Adrenal gland (tissue), 9 donors: ENCODE measurements at regions not wholly inside any gene's neighbourhood (a gene's known extent, or its start where the extent isn't known, plus 50 kb on each side); places are given as distances from the start of the nearest gene placed in this dataset.

Experiments used
- DNase-seq, 7 donors: peaks; one replicate each; pipeline ENCODE4 v3.0.0-alpha.2; 2019 to 2020
- H3K27ac ChIP-seq, 5 donors: fragments of 200-600 bp; sonication (generic) in 4 of 5; 1 replicate in 3 of 5; 2 replicates in 2 of 5; pipeline versions ENCODE4 v1.5.1 to v1.8.0; 2016 to 2020; ENCODE audit warnings: mild to moderate bottlenecking in 1 of 5
- H3K27me3 ChIP-seq: fragments of 200-600 bp; 2 replicates; pipeline ENCODE4 v1.8.0; 2021
- H3K36me3 ChIP-seq, 2 donors: fragments of 200-600 bp; replicated peaks in 1 of 2; 1 replicate in 1 of 2; 2 replicates in 1 of 2; pipeline versions ENCODE4 v1.5.1 to v1.8.0; 2018 to 2022
- H3K4me1 ChIP-seq, 2 donors: fragments of 200-600 bp; replicated peaks in 1 of 2; 1 replicate in 1 of 2; 2 replicates in 1 of 2; pipeline versions ENCODE4 v1.5.1 to v1.8.0; 2018 to 2021
- H3K4me3 ChIP-seq, 4 donors: fragments of 200-600 bp; sonication (generic) in 3 of 4; one replicate each; pipeline ENCODE4 v1.5.1; 2016 to 2018
- H3K9me3 ChIP-seq, 3 donors: fragments of 200-600 bp; sonication (generic) in 1 of 3; replicated peaks in 1 of 3; 1 replicate in 2 of 3; 2 replicates in 1 of 3; pipeline versions ENCODE4 v1.5.1 to v1.8.0; 2016 to 2021
- CTCF ChIP-seq, 6 experiments: fragments of 450-650 bp in 4 of 6; fragments of 200-600 bp in 2 of 6; sonication (generic) in 1 of 6; IDR thresholded peaks; 1 replicate in 5 of 6; 2 replicates in 1 of 6; pipeline versions ENCODE4 v1.5.1 to v1.8.0; 2016 to 2021; ENCODE audit warnings: antibody characterized with exemption in 6 of 6, mild to moderate bottlenecking in 2 of 6, moderate library complexity in 1 of 6
- POLR2A ChIP-seq, 2 donors: fragments of 450-650 bp; IDR thresholded peaks; one replicate each; pipeline ENCODE4 v1.6.1; 2017; ENCODE audit warnings: antibody characterized with exemption in 2 of 2, mild to moderate bottlenecking in 2 of 2, moderate library complexity in 1 of 2
- WGBS, 4 donors: extraction: QIAGEN DNeasy Blood & Tissue Kit in 2 of 4; methylation state at CpG; one replicate each; pipeline versions ENCODE4 v1.1.5 to v1.1.7; 2013 to 2017; 5-methylcytosine and 5-hydroxymethylcytosine counted together
- intact Hi-C, 2 donors: fragments of 100-400 bp; cut with DNase I; formaldehyde crosslinking; loops; one replicate each; pipeline versions ENCODE4 v1.14.1 to v1.15.0; 2022 to 2023
- donor health status: healthy with polysubstance abuse.
- donor health status: Bipolar disorder and iron deficiency.
- donor health status: DM: yes; HTN: yes; CAD: no.
- donor health status: DM: no; HTN: no; CAD: no.
- donor health status: DM: no; HTN: no; CAD: no.

- no peaks in the 10 kb centered on the region for H3K9me3 ChIP-seq
Measured at GRCh38 chr10:94062611-94063010, 68.9 kb downstream of the PLCE1 start.

GRCh38 chr10:94065362-94065761 lies 71.6 kb downstream of the PLCE1 start:
- DNase-seq: no peak
- no peaks in the 10 kb centered on the region for H3K36me3 ChIP-seq
- no peak overlapping the region for H3K4me3 ChIP-seq
- intact Hi-C loops: no loop called here
- peaks cover 0 to 6% of the 10 kb centered on the region in 2 donors for H3K4me1 ChIP-seq
- no peaks in the 10 kb centered on the region for H3K9me3 ChIP-seq
- no peaks in the 10 kb centered on the region for H3K27me3 ChIP-seq
- no peak overlapping the region for H3K27ac ChIP-seq
- TF ChIP-seq POLR2A (IDR thresholded peaks at IDR 0.05): no peak
- no peak for TF ChIP-seq CTCF (IDR thresholded peaks at IDR 0.05)
- 60 to 72% (median 65%) methylated on average over 3 of the region's 3 CpGs for WGBS, 4 donors

More at GRCh38 chr10:94062611-94063010, 68.9 kb downstream of the PLCE1 start:
- no peaks in the 10 kb centered on the region for H3K4me1 ChIP-seq
- no peaks in the 10 kb centered on the region for H3K27me3 ChIP-seq
- TF ChIP-seq POLR2A (IDR thresholded peaks at IDR 0.05) (no peak), CTCF (IDR thresholded peaks at IDR 0.05) (no peak)
- 83 to 96% (median 86%) methylated on average over 2 of the region's 2 CpGs for WGBS, 4 donors
- DNase-seq: no peak
- intact Hi-C loops: no loop called here
- no peaks in the 10 kb centered on the region for H3K36me3 ChIP-seq
- H3K4me3 ChIP-seq: no peak overlapping the region
- no peak overlapping the region for H3K27ac ChIP-seq

GRCh38 chr10:94065787-94066186 lies 72.1 kb downstream of the PLCE1 start:
- no peak for DNase-seq
- TF ChIP-seq POLR2A (IDR thresholded peaks at IDR 0.05): no peak
- no peak for TF ChIP-seq CTCF (IDR thresholded peaks at IDR 0.05)
- intact Hi-C loops: no loop called here

GRCh38 chr10:94066411-94066810 lies 72.7 kb downstream of the PLCE1 start:
- Histone ChIP-seq H3K4me1 (peaks cover 0 to 6% of the 10 kb centered on the region in 2 donors), H3K9me3 (no peaks in the 10 kb centered on the region), H3K36me3 (no peaks in the 10 kb centered on the region), H3K27me3 (no peaks in the 10 kb centered on the region), H3K4me3 (no peak overlapping the region), H3K27ac (no peak overlapping the region)
- intact Hi-C loops: no loop called here
- 32 to 42% (median 34%) methylated on average over 6 of the region's 6 CpGs for WGBS, 4 donors
- peak in 1 of 7 donors; percentile 18 for DNase-seq
- no peak for TF ChIP-seq POLR2A (IDR thresholded peaks at IDR 0.05)
- TF ChIP-seq CTCF (IDR thresholded peaks at IDR 0.05): no peak

More at GRCh38 chr10:94065787-94066186, 72.1 kb downstream of the PLCE1 start:
- H3K27ac ChIP-seq: no peak overlapping the region
- H3K9me3 ChIP-seq: no peaks in the 10 kb centered on the region
- no peak overlapping the region for H3K4me3 ChIP-seq
- H3K4me1 ChIP-seq: peaks cover 0 to 6% of the 10 kb centered on the region in 2 donors
- H3K36me3 ChIP-seq: no peaks in the 10 kb centered on the region
- no peaks in the 10 kb centered on the region for H3K27me3 ChIP-seq
